Smooth muscle cell (in vitro differentiated cells): ENCODE measurements at regions not wholly inside any gene's neighbourhood (a gene's known extent, or its start where the extent isn't known, plus 50 kb on each side); places are given as distances from the start of the nearest gene placed in this dataset.

Source experiments
- DNase-seq: peaks from one replicate; lab custom pipeline; 2025; ENCODE audit not compliant: unreplicated experiment; lab: John Stamatoyannopoulos, UW
- H2AFZ ChIP-seq: fragments of 200-600 bp; sonication (generic); 2 replicates; pipeline ENCODE4 v1.6.0; 2016; ENCODE audit warnings: antibody characterized with exemption, low read depth, mild to moderate bottlenecking
- H3F3A ChIP-seq: fragments of 200-600 bp; sonication (generic); 2 replicates; pipeline ENCODE4 v1.6.0; 2017; ENCODE audit warnings: antibody characterized with exemption, low read depth
- H3K27ac ChIP-seq: fragments of 200-600 bp; sonication (generic); 2 replicates; pipeline ENCODE4 v1.5.1; 2016; ENCODE audit warnings: low read depth, mild to moderate bottlenecking
- H3K27me3 ChIP-seq: fragments of 200-600 bp; sonication (generic); 2 replicates; pipeline ENCODE4 v1.6.1; 2016; ENCODE audit warnings: low read depth, mild to moderate bottlenecking
- H3K36me3 ChIP-seq: fragments of 200-600 bp; sonication (generic); 2 replicates; pipeline ENCODE4 v1.5.1; 2016; ENCODE audit warnings: low read depth
- H3K4me1 ChIP-seq: fragments of 200-600 bp; sonication (generic); 2 replicates; pipeline ENCODE4 v1.5.1; 2016; ENCODE audit warnings: low read depth
- H3K4me2 ChIP-seq: fragments of 200-600 bp; sonication (generic); 2 replicates; pipeline ENCODE4 v1.6.0; 2016; ENCODE audit warnings: mild to moderate bottlenecking
- H3K4me3 ChIP-seq: fragments of 200-600 bp; sonication (generic); 2 replicates; pipeline ENCODE4 v1.5.1; 2016; ENCODE audit warnings: mild to moderate bottlenecking
- H3K79me2 ChIP-seq: fragments of 200-600 bp; sonication (generic); 2 replicates; pipeline ENCODE4 v1.6.0; 2016; ENCODE audit warnings: low read depth, mild to moderate bottlenecking
- H3K9ac ChIP-seq: fragments of 200-600 bp; sonication (generic); 2 replicates; pipeline ENCODE4 v1.6.0; 2016; ENCODE audit warnings: low read depth
- H3K9me3 ChIP-seq: fragments of 200-600 bp; sonication (generic); replicated peaks from 2 replicates; pipeline ENCODE4 v1.5.1; 2016; ENCODE audit warnings: low read depth
- H4K20me1 ChIP-seq: fragments of 200-600 bp; sonication (generic); 2 replicates; pipeline ENCODE4 v1.6.0; 2016; ENCODE audit warnings: low read depth
- WGBS: methylation state at CpG from one replicate; pipeline ENCODE4 v1.1.7; 2016; ENCODE audit warnings: low lambda C conversion rate; 5-methylcytosine and 5-hydroxymethylcytosine counted together
- TF ChIP-seq, protein P1 (sequence below): fragments of 200-600 bp; sonication (generic); IDR thresholded peaks from 2 replicates; pipeline ENCODE4 v1.5.1; 2017; ENCODE audit warnings: borderline replicate concordance, mild to moderate bottlenecking, antibody characterized with exemption; ENCODE audit not compliant: insufficient read depth, poor library complexity, severe bottlenecking

DNA sequence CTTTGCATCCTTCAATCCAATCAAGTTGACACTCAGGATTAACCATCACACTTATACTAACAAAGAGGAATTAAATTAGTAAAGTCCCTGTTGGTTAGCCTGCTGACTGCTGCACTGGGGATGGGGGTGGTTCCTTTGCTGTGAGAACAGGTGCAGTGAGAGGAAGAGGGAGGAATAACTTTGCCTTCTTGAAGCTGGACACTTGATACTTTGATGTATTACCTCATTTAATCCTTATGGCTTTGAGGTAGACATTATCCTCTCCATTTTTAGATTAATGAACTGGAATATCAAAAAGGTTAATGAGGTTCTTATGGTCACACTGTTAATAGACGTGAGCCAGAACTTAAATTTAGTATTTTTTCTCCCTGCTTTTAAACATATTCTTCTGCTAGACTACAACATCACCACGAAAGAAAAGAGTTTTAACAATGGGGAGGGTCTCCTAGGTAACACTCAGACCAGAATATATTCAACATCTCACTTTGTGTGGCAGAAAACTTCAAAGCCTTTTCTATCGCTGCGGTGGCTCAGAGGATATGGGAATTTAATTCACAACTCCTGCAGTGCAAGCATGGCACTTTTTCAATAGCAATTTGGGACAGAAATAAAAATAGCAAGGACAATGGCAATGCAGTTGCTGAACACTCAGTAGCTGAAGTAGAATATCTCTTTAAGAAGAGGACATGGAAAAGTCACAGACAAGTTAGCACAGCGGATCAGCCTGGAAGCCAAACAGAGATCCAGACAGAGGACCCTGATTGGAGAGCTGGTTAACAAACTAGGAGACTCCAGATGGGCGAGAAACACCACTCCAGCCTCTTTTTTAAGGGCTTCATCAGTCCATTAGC, 68.8 kb upstream of the DNAH14 start:
- Histone ChIP-seq H3K4me3 (no peak overlapping the region), H3K9ac (no peak overlapping the region), H3K27me3 (no peaks in the 10 kb centered on the region), H3K36me3 (no peaks in the 10 kb centered on the region), H3K4me1 (no peaks in the 10 kb centered on the region), H3K79me2 (no peaks in the 10 kb centered on the region), H3K4me2 (no peak overlapping the region), H3K9me3 (no peaks in the 10 kb centered on the region), H3F3A (no peaks in the 10 kb centered on the region), H3K27ac (no peak overlapping the region), H4K20me1 (no peaks in the 10 kb centered on the region), H2AFZ (no peak overlapping the region)
- TF ChIP-seq, protein P1, sequence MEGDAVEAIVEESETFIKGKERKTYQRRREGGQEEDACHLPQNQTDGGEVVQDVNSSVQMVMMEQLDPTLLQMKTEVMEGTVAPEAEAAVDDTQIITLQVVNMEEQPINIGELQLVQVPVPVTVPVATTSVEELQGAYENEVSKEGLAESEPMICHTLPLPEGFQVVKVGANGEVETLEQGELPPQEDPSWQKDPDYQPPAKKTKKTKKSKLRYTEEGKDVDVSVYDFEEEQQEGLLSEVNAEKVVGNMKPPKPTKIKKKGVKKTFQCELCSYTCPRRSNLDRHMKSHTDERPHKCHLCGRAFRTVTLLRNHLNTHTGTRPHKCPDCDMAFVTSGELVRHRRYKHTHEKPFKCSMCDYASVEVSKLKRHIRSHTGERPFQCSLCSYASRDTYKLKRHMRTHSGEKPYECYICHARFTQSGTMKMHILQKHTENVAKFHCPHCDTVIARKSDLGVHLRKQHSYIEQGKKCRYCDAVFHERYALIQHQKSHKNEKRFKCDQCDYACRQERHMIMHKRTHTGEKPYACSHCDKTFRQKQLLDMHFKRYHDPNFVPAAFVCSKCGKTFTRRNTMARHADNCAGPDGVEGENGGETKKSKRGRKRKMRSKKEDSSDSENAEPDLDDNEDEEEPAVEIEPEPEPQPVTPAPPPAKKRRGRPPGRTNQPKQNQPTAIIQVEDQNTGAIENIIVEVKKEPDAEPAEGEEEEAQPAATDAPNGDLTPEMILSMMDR, result no peak
- no peak for DNase-seq
- 73% methylated on average over 6 of the region's 6 CpGs for WGBS

DNA sequence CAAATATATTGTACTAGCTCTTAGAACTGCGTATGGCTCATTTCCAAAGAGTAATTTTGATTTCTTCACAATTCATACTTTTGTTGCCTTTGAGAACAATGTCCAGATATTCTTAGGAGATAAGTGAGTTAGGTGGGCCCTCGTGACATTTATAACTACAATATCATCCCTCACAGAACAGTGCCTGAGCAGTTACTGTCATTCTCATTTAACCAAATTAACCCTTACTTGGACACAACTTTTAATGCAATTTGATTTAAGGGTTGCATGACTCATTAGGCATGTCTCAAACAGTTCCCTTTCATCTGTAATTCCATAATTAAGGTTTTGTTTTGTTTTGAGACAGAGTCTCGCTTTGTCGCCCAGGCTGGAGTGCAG, 68.1 kb upstream of the DNAH14 start:
- no peak overlapping the region for H3K9ac ChIP-seq
- WGBS, result 69% methylated on average over 4 of the region's 4 CpGs
- no peak for DNase-seq

GRCh38 chr1:224863486-224863885, 66.0 kb upstream of the DNAH14 start:
- Histone ChIP-seq H3K27me3 (no peaks in the 10 kb centered on the region), H3K79me2 (no peaks in the 10 kb centered on the region), H4K20me1 (no peaks in the 10 kb centered on the region), H3K36me3 (no peaks in the 10 kb centered on the region), H3K4me3 (no peak overlapping the region), H3K9me3 (peaks cover 7% of the 10 kb centered on the region), H3K4me2 (no peak overlapping the region), H3F3A (no peaks in the 10 kb centered on the region), H3K4me1 (no peaks in the 10 kb centered on the region), H2AFZ (no peak overlapping the region), H3K27ac (no peak overlapping the region), H3K9ac (no peak overlapping the region)
- no peak for DNase-seq
- 94% methylated on average over 2 of the region's 2 CpGs for WGBS
- TF ChIP-seq, protein P1, result no peak

More for the DNA sequence above, 68.1 kb upstream of the DNAH14 start:
- no peaks in the 10 kb centered on the region for H3K79me2 ChIP-seq
- no peaks in the 10 kb centered on the region for H4K20me1 ChIP-seq
- H3K4me2 ChIP-seq, result no peak overlapping the region
- TF ChIP-seq, protein P1, result no peak
- no peaks in the 10 kb centered on the region for H3F3A ChIP-seq
- peaks cover 2% of the 10 kb centered on the region for H3K9me3 ChIP-seq
- no peaks in the 10 kb centered on the region for H3K36me3 ChIP-seq
- H3K4me1 ChIP-seq, result no peaks in the 10 kb centered on the region
- H2AFZ ChIP-seq, result no peak overlapping the region
- no peak overlapping the region for H3K27ac ChIP-seq
- H3K4me3 ChIP-seq, result no peak overlapping the region
- no peaks in the 10 kb centered on the region for H3K27me3 ChIP-seq

DNA sequence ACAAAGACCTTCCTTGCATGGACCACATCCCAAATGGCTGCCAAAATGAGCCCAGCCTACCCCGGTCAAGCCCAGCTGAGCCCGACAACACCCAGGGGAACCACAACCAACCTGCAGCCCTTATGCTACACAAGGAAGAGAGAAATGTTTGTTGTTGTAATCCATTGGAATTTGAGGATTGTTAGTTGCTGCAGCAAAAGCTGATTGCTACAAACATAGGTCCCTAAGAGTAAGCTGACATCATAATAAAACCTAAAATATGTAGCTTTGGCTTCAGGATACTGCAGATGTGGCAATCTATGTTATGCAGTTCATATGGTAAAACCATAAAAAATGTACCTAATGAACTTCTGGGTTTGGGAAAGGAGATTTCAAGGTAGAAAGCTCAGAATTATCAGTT, 65.5 kb upstream of the DNAH14 start:
- Histone ChIP-seq H3K79me2 (no peaks in the 10 kb centered on the region), H3F3A (no peaks in the 10 kb centered on the region), H3K9me3 (peaks cover 7% of the 10 kb centered on the region), H3K27me3 (no peaks in the 10 kb centered on the region), H3K4me3 (no peak overlapping the region), H3K9ac (no peak overlapping the region), H3K4me1 (no peaks in the 10 kb centered on the region), H3K4me2 (no peak overlapping the region), H2AFZ (no peak overlapping the region), H3K27ac (no peak overlapping the region), H4K20me1 (no peaks in the 10 kb centered on the region), H3K36me3 (no peaks in the 10 kb centered on the region)
- TF ChIP-seq, protein P1, result no peak
- no peak for DNase-seq
- WGBS, result 90% methylated on average over 2 of the region's 2 CpGs
